Kidney (tissue), 13 donors: ENCODE measurements at regions not wholly inside any gene's neighbourhood (a gene's known extent, or its start where the extent isn't known, plus 50 kb on each side); places are given as distances from the start of the nearest gene placed in this dataset.
A peak's percentile ranks its signal among the peaks of the same experiment; 100 is the strongest.

Experiments used
- DNase-seq, 5 donors: peaks; one replicate each; pipeline ENCODE4 v3.0.0-alpha.2; 2013 to 2020
- FAIRE-seq: peaks from 2 replicates; lab custom pipeline; 2012; peaks lifted over from hg19 to GRCh38; lab: Jason Lieb, UNC
- H3K27ac ChIP-seq, 2 donors: one replicate each; pipeline ENCODE4 v1.7.0; 2013; ENCODE audit warnings: low read depth in 2 of 2, low read length in 2 of 2, inconsistent platforms in 1 of 2
- H3K27me3 ChIP-seq: one replicate; pipeline ENCODE4 v1.7.1; 2013; ENCODE audit warnings: low read length, inconsistent platforms; ENCODE audit not compliant: control insufficient read depth, insufficient read depth
- H3K36me3 ChIP-seq, 3 donors: one replicate each; pipeline versions ENCODE4 v1.7.0 to v1.7.1; 2013; ENCODE audit warnings: low read length in 3 of 3, control low read depth in 1 of 3, inconsistent platforms in 1 of 3; ENCODE audit not compliant: insufficient read depth in 3 of 3, control insufficient read depth in 2 of 3
- H3K4me1 ChIP-seq, 3 donors: one replicate each; pipeline versions ENCODE4 v1.7.0 to v1.7.1; 2013; ENCODE audit warnings: low read length in 3 of 3, inconsistent platforms in 1 of 3, low read depth in 1 of 3; ENCODE audit not compliant: control insufficient read depth in 2 of 3, insufficient read depth in 2 of 3
- H3K4me3 ChIP-seq, 3 donors: one replicate each; pipeline versions ENCODE4 v1.7.0 to v1.8.1; 2013; ENCODE audit warnings: low read length in 3 of 3, control low read depth in 1 of 3, inconsistent platforms in 1 of 3
- H3K9ac ChIP-seq, 3 donors: one replicate each; pipeline versions ENCODE4 v1.7.0 to v1.7.1; 2013; ENCODE audit warnings: low read length in 3 of 3, control low read depth in 1 of 3, inconsistent platforms in 1 of 3
- H3K9me3 ChIP-seq, 3 donors: one replicate each; pipeline versions ENCODE4 v1.7.0 to v1.7.1; 2013; ENCODE audit warnings: low read length in 3 of 3, control low read depth in 1 of 3, inconsistent platforms in 1 of 3; ENCODE audit not compliant: control insufficient read depth in 2 of 3, insufficient read depth in 1 of 3
- intact Hi-C: fragments of 100-400 bp; cut with DNase I; formaldehyde crosslinking; loops from one replicate; pipeline ENCODE4 v1.11.1; 2022
- TF ChIP-seq, protein P1 (sequence below): IDR thresholded peaks from 3 replicates; pipeline ENCODE4 v1.5.1; 2012; ENCODE audit warnings: mild to moderate bottlenecking, moderate library complexity, borderline replicate concordance; ENCODE audit not compliant: insufficient read depth; ENCODE audit errors: extremely low read depth
- donor health status: control.
- donor health status: control.
- donor health status: control.
- donor health status: control.
- donor health status: control.
- donor health status: DM: yes; HTN: yes; CAD: no.
- donor health status: Normal renal cell carcinoma (clear cell type).

DNA sequence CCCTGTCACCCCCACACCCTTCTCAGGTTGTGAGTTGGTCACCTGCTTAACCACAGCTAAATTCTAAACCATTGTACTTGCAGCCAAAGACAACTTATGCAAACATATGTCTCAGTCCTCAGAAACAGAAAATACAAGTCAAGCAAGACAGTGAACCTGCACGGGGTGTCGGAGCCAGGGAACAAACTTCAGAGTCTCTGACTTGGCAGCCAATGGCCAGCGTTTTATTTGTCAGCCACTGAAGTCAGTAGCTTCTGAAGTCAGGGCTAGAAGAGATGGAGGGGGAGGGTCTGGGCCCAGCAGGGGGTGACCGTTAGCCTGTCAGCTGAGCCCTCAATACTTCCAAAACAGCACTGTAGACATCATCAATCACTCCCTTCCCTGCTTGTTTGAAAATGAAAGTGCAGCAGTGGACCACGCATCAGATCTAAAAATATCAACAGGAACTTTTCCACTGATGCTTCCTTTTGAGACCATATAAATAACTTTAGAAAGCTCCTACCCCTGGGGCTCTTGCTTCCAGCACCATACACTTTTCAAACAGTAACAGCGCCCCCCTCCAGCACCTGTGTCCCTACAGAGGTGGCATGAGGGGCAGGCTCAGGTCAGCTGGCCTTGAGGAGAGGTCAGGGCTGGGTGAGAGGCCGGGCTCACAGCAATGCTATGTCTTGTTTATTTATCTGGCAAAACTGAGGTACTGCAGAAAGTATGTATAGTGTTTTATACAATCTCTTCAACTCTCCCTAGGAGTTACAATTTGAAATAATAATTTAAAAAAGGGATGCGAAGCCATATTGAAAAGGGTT lies 142.5 kb downstream of the ACER2 start:
- Histone ChIP-seq H3K27me3 (no peaks in the 10 kb centered on the region), H3K4me3 (no peak overlapping the region), H3K36me3 (no peaks in the 10 kb centered on the region), H3K27ac (no peak overlapping the region), H3K9me3 (no peaks in the 10 kb centered on the region), H3K4me1 (no peaks in the 10 kb centered on the region), H3K9ac (no peak overlapping the region)
- TF ChIP-seq, protein P1, sequence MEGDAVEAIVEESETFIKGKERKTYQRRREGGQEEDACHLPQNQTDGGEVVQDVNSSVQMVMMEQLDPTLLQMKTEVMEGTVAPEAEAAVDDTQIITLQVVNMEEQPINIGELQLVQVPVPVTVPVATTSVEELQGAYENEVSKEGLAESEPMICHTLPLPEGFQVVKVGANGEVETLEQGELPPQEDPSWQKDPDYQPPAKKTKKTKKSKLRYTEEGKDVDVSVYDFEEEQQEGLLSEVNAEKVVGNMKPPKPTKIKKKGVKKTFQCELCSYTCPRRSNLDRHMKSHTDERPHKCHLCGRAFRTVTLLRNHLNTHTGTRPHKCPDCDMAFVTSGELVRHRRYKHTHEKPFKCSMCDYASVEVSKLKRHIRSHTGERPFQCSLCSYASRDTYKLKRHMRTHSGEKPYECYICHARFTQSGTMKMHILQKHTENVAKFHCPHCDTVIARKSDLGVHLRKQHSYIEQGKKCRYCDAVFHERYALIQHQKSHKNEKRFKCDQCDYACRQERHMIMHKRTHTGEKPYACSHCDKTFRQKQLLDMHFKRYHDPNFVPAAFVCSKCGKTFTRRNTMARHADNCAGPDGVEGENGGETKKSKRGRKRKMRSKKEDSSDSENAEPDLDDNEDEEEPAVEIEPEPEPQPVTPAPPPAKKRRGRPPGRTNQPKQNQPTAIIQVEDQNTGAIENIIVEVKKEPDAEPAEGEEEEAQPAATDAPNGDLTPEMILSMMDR: no peak
- intact Hi-C loops: no loop called here
- FAIRE-seq: no peak
- peak in 3 of 5 donors; percentile 3 to 58 (median 13) for DNase-seq

DNA sequence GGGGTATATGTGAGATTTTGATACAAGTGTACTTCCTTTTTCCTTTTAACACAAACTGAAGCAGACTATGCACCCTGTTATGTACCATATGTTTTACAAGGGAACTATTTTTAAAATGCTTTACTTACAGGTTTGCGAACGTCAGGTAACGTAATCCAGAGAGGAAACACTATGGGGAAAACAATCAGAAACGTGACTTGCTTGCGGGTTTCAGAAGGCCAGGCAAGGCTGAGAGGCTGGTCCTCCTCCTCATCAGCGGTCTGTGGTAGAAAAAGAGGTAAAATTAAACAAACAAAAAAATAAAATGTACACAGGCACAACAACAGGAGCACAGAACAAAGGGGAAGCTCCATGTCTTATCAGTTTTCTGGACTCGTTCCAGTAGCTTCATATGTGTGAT lies 141.2 kb downstream of the ACER2 start:
- Histone ChIP-seq H3K4me1 (no peaks in the 10 kb centered on the region), H3K9me3 (no peaks in the 10 kb centered on the region), H3K36me3 (no peaks in the 10 kb centered on the region), H3K27ac (no peak overlapping the region), H3K27me3 (no peaks in the 10 kb centered on the region), H3K9ac (no peak overlapping the region), H3K4me3 (no peak overlapping the region)
- FAIRE-seq (no peak), DNase-seq (no peak)
- intact Hi-C loops: no loop called here
- TF ChIP-seq, protein P1: no peak

DNA sequence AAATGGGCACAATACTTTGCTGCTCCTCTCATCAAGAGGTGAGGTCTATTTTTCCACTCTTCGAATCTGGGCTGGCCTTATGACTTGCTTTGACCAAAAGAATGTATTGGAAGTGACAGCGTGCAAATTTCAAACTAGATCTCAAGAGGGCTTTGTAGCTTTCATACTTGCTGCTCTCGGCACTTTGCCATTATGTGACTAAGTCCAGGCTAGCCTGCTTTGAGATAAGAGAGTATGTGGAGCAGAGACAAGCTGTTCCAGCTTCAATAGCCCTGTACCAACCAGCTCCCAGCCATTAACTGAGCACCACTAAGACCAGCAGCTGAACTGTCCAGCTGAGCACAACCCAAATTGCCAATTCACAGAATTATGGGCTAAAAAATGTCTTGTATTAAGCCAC lies 124.6 kb downstream of the ACER2 start:
- no peaks in the 10 kb centered on the region for H3K36me3 ChIP-seq
- H3K27me3 ChIP-seq: no peaks in the 10 kb centered on the region
- H3K27ac ChIP-seq: no peak overlapping the region
- peaks cover 0 to 2% (median 0%) of the 10 kb centered on the region in 3 donors for H3K9me3 ChIP-seq
- intact Hi-C loops: no loop called here
- H3K9ac ChIP-seq: no peak overlapping the region
- TF ChIP-seq, protein P1: no peak
- no peak for DNase-seq
- FAIRE-seq: no peak
- no peaks in the 10 kb centered on the region for H3K4me1 ChIP-seq
- no peak overlapping the region for H3K4me3 ChIP-seq
